Thyroid gland (tissue), 4 donors: ENCODE measurements at regions not wholly inside any gene's neighbourhood (a gene's known extent, or its start where the extent isn't known, plus 50 kb on each side); places are given as distances from the start of the nearest gene placed in this dataset.

ENCODE experiments used
- CTCF ChIP-seq, 6 experiments: fragments of 200-600 bp in 3 of 6; fragments of 450-650 bp in 3 of 6; sonication (generic) in 3 of 6; IDR thresholded peaks; one replicate each; pipeline ENCODE4 v1.5.1; 2016 to 2019; ENCODE audit warnings: antibody characterized with exemption in 6 of 6, mild to moderate bottlenecking in 2 of 6, inconsistent platforms in 1 of 6, moderate library complexity in 1 of 6
- POLR2A ChIP-seq, 2 donors: fragments of 450-650 bp; IDR thresholded peaks; one replicate each; pipeline ENCODE4 v1.6.1; 2017; ENCODE audit warnings: antibody characterized with exemption in 2 of 2, mild to moderate bottlenecking in 2 of 2, moderate library complexity in 1 of 2

- TF ChIP-seq CTCF (IDR thresholded peaks at IDR 0.05) (no peak), POLR2A (IDR thresholded peaks at IDR 0.05) (no peak)
These were observed 57.7 kb downstream of the RAD51AP2 start for GRCh38 chr2:17460371-17461086.
